ENCODE measurements at regions not wholly inside any gene's neighbourhood (a gene's known extent, or its start where the extent isn't known, plus 50 kb on each side); places are given as distances from the start of the nearest gene placed in this dataset.

DNA sequence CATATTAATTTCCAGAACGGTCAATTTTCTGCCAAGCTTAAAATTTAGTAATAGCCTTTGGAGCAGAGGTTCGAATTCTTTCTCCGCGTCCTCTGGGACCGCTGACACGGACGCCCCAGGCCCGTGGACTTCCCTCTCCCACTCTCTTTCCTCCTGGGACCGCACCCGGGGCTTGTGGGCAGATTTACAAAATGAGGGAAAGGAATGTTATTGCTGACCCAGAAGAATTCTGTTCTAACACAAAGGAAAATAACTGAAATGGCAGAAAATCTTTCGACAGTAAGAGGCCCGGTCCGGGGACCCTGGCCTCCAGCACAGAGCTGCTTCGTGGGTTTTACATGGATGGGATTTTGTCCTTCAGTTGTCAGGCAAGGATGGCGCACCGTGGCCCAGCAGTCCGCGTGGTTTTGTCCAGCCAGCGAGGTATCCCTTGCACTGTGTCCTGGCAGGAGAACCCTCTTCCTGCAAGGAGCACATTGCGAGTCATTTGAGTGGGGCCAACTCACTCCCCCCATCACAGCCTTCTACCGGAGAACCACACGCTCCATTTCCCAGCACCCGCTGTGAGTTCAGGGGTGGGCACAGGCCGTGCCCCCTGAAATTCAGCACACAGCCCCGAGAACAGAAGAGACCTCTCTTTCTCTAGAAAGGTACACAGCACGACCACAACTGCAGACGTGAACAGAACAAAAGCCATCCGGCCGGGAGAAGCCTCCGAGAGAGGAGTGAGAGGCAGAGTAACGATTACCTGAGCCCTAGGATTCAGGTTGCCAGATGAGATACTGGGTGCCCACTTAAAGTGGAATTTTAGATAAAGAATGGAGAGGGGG, 106.0 kb upstream of the AFDN start:
- TF ChIP-seq, protein P1, sequence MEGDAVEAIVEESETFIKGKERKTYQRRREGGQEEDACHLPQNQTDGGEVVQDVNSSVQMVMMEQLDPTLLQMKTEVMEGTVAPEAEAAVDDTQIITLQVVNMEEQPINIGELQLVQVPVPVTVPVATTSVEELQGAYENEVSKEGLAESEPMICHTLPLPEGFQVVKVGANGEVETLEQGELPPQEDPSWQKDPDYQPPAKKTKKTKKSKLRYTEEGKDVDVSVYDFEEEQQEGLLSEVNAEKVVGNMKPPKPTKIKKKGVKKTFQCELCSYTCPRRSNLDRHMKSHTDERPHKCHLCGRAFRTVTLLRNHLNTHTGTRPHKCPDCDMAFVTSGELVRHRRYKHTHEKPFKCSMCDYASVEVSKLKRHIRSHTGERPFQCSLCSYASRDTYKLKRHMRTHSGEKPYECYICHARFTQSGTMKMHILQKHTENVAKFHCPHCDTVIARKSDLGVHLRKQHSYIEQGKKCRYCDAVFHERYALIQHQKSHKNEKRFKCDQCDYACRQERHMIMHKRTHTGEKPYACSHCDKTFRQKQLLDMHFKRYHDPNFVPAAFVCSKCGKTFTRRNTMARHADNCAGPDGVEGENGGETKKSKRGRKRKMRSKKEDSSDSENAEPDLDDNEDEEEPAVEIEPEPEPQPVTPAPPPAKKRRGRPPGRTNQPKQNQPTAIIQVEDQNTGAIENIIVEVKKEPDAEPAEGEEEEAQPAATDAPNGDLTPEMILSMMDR (IDR thresholded peaks at IDR 0.05; ENCODE audit: extremely low read depth in 1 of 2, insufficient read depth in 1 of 2, low read depth in 1 of 2, low read length in 2 of 2), result no peak
- TF ChIP-seq POLR2A (IDR thresholded peaks at IDR 0.05; ENCODE audit: low read depth, low read length) (no peak), EZH2 (IDR thresholded peaks at IDR 0.05; ENCODE audit: borderline replicate concordance, low read depth, low read length, severe bottlenecking) (no peak), POLR2AphosphoS5 (IDR thresholded peaks at IDR 0.05; ENCODE audit: insufficient read depth, low read depth, low read length) (no peak), FOS (IDR thresholded peaks at IDR 0.05; ENCODE audit: borderline replicate concordance, insufficient read depth, low read length) (no peak), MYC (IDR thresholded peaks at IDR 0.05; ENCODE audit: low read depth, low read length) (no peak)
- TF ChIP-seq, protein P2, sequence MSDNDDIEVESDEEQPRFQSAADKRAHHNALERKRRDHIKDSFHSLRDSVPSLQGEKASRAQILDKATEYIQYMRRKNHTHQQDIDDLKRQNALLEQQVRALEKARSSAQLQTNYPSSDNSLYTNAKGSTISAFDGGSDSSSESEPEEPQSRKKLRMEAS (IDR thresholded peaks at IDR 0.05; ENCODE audit: insufficient read depth, insufficient read length), result no peak

All from endothelial cell of umbilical vein (primary cell).